ENCODE measurements at regions not wholly inside any gene's neighbourhood (a gene's known extent, or its start where the extent isn't known, plus 50 kb on each side); places are given as distances from the start of the nearest gene placed in this dataset.

DNA sequence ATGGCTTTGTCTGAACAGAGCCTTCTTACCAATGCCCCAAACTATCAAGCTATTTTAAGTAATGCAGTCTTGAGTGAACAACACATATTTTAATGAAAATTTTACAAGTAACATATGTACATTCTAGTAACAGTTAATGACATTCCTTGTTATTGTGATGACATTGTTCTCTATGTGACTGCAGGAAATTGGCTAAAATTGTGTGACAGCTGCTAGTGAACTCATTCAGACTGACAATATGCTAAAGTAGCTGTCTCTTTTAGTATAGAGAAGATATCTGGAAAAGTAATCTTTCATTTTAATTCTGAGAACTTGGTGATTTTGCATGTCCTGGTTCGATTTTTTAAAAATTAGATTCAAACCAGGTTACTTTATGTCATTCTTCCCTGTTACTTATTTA is 259.8 kb upstream of the MAGI2 start:
- no peaks in the 10 kb centered on the region for H3K9me3 ChIP-seq
- no peak overlapping the region for H3K4me3 ChIP-seq
- intact Hi-C loops (cut with DNase I; ENCODE audit: low total_unique reads): no loop called here
- H3K4me1 ChIP-seq: no peaks in the 10 kb centered on the region
- no peaks in the 10 kb centered on the region for H3K36me3 ChIP-seq
- DNase-seq (no peak), ATAC-seq (no peak)
- TF ChIP-seq, protein P1, sequence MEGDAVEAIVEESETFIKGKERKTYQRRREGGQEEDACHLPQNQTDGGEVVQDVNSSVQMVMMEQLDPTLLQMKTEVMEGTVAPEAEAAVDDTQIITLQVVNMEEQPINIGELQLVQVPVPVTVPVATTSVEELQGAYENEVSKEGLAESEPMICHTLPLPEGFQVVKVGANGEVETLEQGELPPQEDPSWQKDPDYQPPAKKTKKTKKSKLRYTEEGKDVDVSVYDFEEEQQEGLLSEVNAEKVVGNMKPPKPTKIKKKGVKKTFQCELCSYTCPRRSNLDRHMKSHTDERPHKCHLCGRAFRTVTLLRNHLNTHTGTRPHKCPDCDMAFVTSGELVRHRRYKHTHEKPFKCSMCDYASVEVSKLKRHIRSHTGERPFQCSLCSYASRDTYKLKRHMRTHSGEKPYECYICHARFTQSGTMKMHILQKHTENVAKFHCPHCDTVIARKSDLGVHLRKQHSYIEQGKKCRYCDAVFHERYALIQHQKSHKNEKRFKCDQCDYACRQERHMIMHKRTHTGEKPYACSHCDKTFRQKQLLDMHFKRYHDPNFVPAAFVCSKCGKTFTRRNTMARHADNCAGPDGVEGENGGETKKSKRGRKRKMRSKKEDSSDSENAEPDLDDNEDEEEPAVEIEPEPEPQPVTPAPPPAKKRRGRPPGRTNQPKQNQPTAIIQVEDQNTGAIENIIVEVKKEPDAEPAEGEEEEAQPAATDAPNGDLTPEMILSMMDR (IDR thresholded peaks at IDR 0.05 in 4 of 5, conservative IDR thresholded peaks at IDR 0.05 in 1 of 5): no peak
- TF ChIP-seq POLR2A (IDR thresholded peaks at IDR 0.05): no peak
- no peak overlapping the region for H3K27ac ChIP-seq
- no peaks in the 10 kb centered on the region for H3K27me3 ChIP-seq
- in situ Hi-C loops (cut with MboI; ENCODE audit: low sequenced_read_pairs in 4 of 4): no loop called here

DNA sequence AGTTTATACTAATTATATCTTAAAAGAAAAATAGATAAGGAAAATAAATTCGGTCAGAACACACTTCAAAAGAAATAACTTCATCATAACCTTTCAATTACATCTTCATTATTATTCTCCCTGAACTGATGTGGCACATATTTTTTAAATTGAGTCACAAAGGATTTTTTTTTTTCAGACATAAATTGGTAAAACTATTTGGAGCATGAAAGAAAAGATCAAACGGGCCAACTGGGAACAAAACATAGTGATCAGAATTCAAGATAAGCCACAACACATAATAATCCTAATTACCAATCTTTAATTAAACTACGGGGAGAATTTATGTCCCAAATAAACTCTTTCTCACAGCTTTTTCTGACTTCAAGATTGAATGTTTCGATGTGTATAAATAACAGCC is 258.2 kb upstream of the MAGI2 start:
- in situ Hi-C loops (cut with MboI; ENCODE audit: low sequenced_read_pairs in 4 of 4): no loop called here
- Histone ChIP-seq H3K27ac (no peak overlapping the region), H3K9me3 (no peaks in the 10 kb centered on the region), H3K36me3 (no peaks in the 10 kb centered on the region), H3K27me3 (no peaks in the 10 kb centered on the region), H3K4me1 (no peaks in the 10 kb centered on the region), H3K4me3 (no peak overlapping the region)
- intact Hi-C loops (cut with DNase I; ENCODE audit: low total_unique reads): no loop called here
- TF ChIP-seq POLR2A (IDR thresholded peaks at IDR 0.05): no peak
- TF ChIP-seq, protein P1 (IDR thresholded peaks at IDR 0.05 in 4 of 5, conservative IDR thresholded peaks at IDR 0.05 in 1 of 5): no peak
- no peak for ATAC-seq
- no peak for DNase-seq

DNA sequence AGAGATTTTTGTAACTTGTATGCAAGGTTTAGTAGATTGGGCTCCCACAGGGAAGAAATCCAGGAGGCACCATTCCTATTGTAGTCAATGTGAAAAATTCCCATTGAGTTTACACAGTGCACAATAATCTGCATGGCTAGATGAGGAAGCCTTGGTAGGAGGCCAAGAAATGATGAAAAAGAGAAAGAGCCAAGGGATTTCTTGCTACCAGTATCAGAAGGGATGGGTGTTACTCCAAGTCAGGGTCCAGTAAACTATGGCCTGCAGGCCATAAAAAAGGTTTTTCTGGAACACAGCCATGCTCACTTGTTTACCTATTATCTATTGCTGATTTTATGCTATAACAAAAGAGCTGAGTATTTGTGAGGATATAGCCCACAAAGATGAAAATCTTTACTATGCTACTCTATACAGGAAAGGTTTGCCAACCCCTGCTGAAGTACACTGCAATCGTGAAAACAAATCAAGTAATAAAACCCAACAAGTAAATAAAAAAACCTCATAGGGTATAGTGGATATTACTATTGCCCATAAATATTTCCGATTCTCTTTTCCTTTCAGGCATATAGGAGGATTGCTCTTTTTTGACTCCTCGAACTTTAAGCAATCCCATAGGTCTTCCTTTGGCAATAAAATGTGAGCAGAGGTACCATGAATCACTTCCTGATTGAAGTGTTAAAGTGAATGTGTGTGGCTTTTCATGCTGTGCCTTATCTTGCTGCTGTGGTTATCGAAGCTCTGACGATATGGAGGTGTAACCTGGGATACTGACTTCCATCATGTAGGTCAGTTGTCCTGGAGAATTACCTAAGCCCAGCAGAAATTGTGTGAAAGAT is 256.3 kb upstream of the MAGI2 start:
- DNase-seq: no peak
- no peak overlapping the region for H3K4me3 ChIP-seq
- H3K27me3 ChIP-seq: no peaks in the 10 kb centered on the region
- no peaks in the 10 kb centered on the region for H3K36me3 ChIP-seq
- no peak for ATAC-seq
- H3K9me3 ChIP-seq: no peaks in the 10 kb centered on the region
- no peak for TF ChIP-seq POLR2A (IDR thresholded peaks at IDR 0.05)
- TF ChIP-seq, protein P1 (IDR thresholded peaks at IDR 0.05 in 4 of 5, conservative IDR thresholded peaks at IDR 0.05 in 1 of 5): no peak
- no peaks in the 10 kb centered on the region for H3K4me1 ChIP-seq
- H3K27ac ChIP-seq: no peak overlapping the region
- intact Hi-C loops (cut with DNase I; ENCODE audit: low total_unique reads) (no loop called here), in situ Hi-C loops (cut with MboI; ENCODE audit: low sequenced_read_pairs in 4 of 4) (no loop called here)

DNA sequence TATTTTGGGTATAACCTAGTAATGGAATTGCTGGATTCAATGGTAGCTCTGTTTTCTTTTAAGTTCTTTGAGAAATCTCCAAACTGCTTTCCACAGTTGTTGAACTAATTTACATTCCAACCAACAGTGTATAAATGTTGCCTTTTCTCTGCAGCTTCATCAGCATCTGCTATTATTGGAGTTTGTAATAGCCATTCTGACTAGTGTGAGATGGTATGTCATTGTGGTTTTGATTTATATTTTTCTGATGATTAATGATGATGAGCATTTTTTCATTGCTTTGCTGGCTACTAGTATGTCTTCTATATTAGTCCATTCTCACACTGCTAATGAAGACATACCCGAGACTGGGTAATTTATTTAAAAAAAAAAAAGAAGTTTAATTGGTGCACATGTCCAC is 248.6 kb upstream of the MAGI2 start:
- H3K4me3 ChIP-seq: no peak overlapping the region
- H3K36me3 ChIP-seq: no peaks in the 10 kb centered on the region
- H3K9me3 ChIP-seq: no peaks in the 10 kb centered on the region
- DNase-seq: no peak
- H3K27me3 ChIP-seq: no peaks in the 10 kb centered on the region
- in situ Hi-C loops (cut with MboI; ENCODE audit: low sequenced_read_pairs in 4 of 4) (no loop called here), intact Hi-C loops (cut with DNase I; ENCODE audit: low total_unique reads) (no loop called here)
- TF ChIP-seq, protein P1 (IDR thresholded peaks at IDR 0.05 in 4 of 5, conservative IDR thresholded peaks at IDR 0.05 in 1 of 5): no peak
- no peak for TF ChIP-seq POLR2A (IDR thresholded peaks at IDR 0.05)
- H3K27ac ChIP-seq: no peak overlapping the region
- ATAC-seq: no peak
- no peaks in the 10 kb centered on the region for H3K4me1 ChIP-seq

DNA sequence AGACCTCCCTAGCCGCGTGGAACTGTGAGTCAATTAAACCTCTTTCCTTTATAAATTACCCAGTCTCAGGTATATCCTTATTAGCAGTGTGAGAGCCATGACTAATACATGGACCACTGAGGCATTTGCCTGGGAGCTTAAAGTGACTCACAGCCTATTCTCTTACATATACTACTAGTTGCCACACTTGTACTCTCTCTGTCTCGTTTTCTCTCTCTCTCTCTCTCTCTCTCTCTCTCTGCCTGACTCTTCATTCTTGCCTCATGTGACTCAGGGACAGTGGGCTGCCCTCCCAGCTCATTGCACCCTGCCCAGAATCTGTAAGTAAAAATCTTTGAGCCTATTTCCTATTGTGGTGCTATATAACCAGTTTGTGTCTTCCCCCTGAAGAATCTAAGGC is 238.5 kb upstream of the MAGI2 start:
- no peak for TF ChIP-seq POLR2A (IDR thresholded peaks at IDR 0.05)
- TF ChIP-seq, protein P1 (IDR thresholded peaks at IDR 0.05 in 4 of 5, conservative IDR thresholded peaks at IDR 0.05 in 1 of 5): no peak
- no peak for ATAC-seq
- H3K4me3 ChIP-seq: no peak overlapping the region
- intact Hi-C loops (cut with DNase I; ENCODE audit: low total_unique reads): no loop called here
- H3K36me3 ChIP-seq: no peaks in the 10 kb centered on the region
- H3K27ac ChIP-seq: no peak overlapping the region
- DNase-seq: no peak
- H3K4me1 ChIP-seq: no peaks in the 10 kb centered on the region
- in situ Hi-C loops (cut with MboI; ENCODE audit: low sequenced_read_pairs in 4 of 4): no loop called here
- no peaks in the 10 kb centered on the region for H3K9me3 ChIP-seq
- no peaks in the 10 kb centered on the region for H3K27me3 ChIP-seq

Measured in gastrocnemius medialis (tissue), 4 donors.